ENCODE measurements at regions not wholly inside any gene's neighbourhood (a gene's known extent, or its start where the extent isn't known, plus 50 kb on each side); places are given as distances from the start of the nearest gene placed in this dataset.
"Not testable (repeated sequence)": the region's sequence is repeated elsewhere in the genome, so short reads cannot be mapped to it uniquely, and the experiment has no call there.

DNA sequence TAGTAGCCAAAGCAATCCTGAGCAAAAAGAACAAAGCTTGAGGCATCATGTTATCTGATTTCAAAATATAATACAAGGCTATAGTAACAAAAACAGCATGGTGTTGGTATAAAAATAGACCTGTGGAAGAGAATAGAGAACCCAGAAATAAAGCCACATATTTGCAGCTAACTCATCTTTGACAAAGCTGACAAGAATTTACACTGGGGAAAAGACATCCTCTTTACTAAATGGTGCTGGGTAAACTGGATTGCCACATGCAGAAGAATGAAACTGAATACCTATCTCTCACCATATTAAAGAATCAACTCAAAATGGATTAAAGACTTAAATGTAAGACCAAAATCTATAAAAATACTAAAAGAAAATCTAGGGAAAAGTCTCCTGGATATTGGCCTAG lies 59.5 kb upstream of the CD55 start:
- Histone ChIP-seq H3K27ac (no peak overlapping the region), H3K36me3 (no peaks in the 10 kb centered on the region), H3K4me3 (no peak overlapping the region), H3K27me3 (no peaks in the 10 kb centered on the region), H3K4me1 (no peaks in the 10 kb centered on the region), H3K9me3 (no peaks in the 10 kb centered on the region)
- DNase-seq, result no peak
- TF ChIP-seq, protein P1, sequence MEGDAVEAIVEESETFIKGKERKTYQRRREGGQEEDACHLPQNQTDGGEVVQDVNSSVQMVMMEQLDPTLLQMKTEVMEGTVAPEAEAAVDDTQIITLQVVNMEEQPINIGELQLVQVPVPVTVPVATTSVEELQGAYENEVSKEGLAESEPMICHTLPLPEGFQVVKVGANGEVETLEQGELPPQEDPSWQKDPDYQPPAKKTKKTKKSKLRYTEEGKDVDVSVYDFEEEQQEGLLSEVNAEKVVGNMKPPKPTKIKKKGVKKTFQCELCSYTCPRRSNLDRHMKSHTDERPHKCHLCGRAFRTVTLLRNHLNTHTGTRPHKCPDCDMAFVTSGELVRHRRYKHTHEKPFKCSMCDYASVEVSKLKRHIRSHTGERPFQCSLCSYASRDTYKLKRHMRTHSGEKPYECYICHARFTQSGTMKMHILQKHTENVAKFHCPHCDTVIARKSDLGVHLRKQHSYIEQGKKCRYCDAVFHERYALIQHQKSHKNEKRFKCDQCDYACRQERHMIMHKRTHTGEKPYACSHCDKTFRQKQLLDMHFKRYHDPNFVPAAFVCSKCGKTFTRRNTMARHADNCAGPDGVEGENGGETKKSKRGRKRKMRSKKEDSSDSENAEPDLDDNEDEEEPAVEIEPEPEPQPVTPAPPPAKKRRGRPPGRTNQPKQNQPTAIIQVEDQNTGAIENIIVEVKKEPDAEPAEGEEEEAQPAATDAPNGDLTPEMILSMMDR (IDR thresholded peaks at IDR 0.05), result no peak
- intact Hi-C loops (cut with DNase I; ENCODE audit: low total_unique reads), result no loop called here

DNA sequence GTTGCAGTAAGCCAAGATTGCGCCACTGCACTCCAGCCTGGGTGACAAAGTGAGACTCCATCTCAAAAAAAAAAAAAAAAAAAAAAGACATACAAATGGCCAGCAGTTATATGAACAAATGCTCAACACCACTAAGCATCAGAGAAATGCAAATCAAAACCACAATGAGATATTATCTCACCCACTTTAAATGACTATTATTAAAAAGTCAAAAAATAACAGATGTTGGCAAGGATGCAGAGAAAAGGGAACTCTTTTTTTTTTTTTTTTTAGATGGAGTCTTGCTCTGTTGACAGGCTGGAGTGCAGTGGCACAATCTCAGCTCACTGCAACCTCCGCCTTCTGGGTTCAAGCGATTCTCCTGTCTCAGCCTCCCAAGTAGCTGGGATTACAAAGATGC lies 58.6 kb upstream of the CD55 start:
- H3K9me3 ChIP-seq; H3K27ac ChIP-seq; H3K36me3 ChIP-seq; intact Hi-C loops (cut with DNase I; ENCODE audit: low total_unique reads); H3K4me3 ChIP-seq; H3K27me3 ChIP-seq; DNase-seq; H3K4me1 ChIP-seq: not testable (repeated sequence)

DNA sequence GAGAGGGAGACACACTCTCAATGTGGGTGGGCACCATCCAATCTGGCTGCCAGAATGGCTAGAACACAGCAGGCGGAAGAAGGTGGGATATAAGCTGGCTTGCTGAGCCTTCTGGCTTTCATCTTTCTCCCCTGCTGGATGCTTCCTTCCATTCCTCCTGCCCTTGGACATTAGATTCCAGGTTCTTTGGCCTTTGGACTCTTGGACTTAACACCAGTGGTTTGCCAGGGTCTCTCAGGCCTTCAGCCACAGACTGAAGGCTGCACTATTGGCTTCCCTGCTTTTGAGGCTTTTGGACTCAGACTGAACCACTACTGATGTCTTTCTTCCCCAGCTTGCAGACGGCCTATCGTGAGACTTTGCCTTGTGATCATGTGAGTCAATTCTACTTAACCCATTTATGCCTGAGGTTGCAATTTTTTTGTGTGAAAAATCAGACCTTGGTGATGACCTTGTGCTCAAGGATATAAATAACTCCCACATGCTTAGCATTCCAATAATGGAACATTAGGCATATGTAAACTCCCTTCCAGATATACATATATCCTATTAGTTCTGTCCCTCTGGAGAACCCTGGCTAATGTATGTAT lies 56.7 kb upstream of the CD55 start:
- Histone ChIP-seq H3K36me3 (no peaks in the 10 kb centered on the region), H3K27ac (no peak overlapping the region), H3K4me3 (no peak overlapping the region), H3K9me3 (no peaks in the 10 kb centered on the region), H3K27me3 (no peaks in the 10 kb centered on the region), H3K4me1 (no peaks in the 10 kb centered on the region)
- intact Hi-C loops (cut with DNase I; ENCODE audit: low total_unique reads), result no loop called here
- DNase-seq, result no peak
- TF ChIP-seq, protein P1 (IDR thresholded peaks at IDR 0.05), result no peak

DNA sequence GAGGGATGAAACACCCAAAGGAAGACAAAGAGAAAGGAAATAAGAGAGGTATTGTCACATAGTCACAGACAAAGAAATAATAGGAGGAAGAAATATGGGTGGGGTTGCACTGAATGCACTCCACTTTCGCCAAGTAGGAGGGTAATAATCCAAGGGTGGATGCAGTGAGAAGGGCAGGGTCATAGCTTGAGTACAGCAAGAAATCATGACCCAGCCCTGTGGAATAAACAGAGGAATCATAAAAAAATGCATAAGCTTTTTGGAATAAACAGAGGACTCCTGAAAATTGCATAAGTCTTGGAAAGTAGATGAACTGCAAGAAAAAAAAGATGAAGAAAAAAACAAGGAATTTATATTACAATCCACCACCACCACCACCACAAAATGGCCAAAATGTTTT lies 53.1 kb upstream of the CD55 start:
- H3K27me3 ChIP-seq, result no peaks in the 10 kb centered on the region
- intact Hi-C loops (cut with DNase I; ENCODE audit: low total_unique reads), result no loop called here
- no peaks in the 10 kb centered on the region for H3K4me1 ChIP-seq
- H3K27ac ChIP-seq, result no peak overlapping the region
- H3K4me3 ChIP-seq, result no peak overlapping the region
- H3K36me3 ChIP-seq, result no peaks in the 10 kb centered on the region
- DNase-seq, result no peak
- TF ChIP-seq, protein P1 (IDR thresholded peaks at IDR 0.05), result no peak
- peaks cover 0 to under 1% (median 0%) of the 10 kb centered on the region in 3 donors for H3K9me3 ChIP-seq

DNA sequence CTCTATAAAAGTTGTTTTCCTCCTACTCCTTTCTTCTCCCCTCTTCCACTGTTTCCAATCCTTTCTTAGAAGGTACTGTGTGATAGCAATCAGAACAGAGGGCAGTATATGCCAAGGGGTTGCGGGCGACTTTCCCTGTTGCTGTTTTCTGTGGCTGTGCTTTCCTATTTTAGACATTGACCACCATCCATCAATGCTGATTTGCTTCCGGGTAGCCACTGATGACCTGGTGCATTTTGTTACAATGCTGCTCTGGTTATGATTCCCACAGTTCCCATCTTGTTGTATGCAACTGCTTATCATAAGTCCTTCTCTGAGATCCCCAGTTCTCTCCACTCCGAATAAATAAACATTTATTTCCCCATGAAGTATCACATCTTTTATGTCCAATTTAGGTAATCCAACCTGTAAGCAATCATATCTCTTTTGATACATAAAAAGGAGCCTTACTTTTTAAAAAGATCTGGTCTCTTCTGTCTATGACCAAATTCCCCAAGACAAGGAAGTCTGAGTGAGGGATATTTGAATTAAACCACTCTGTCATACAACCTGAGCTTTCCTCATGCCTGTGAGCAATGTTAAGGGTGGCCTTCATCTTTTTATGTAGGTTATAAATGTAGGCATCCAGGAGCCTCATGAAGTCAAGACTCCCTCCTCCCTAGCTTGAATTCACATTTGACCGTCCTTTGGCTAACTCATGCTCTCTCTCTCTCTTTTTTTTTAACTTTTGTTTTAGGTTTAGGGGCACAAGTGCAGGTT lies 52.5 kb upstream of the CD55 start:
- H3K27ac ChIP-seq, result no peak overlapping the region
- H3K4me1 ChIP-seq, result no peaks in the 10 kb centered on the region
- intact Hi-C loops (cut with DNase I; ENCODE audit: low total_unique reads), result no loop called here
- no peaks in the 10 kb centered on the region for H3K27me3 ChIP-seq
- no peak for DNase-seq
- H3K9me3 ChIP-seq, result peaks cover 0 to 6% (median 0%) of the 10 kb centered on the region in 3 donors
- no peak overlapping the region for H3K4me3 ChIP-seq
- H3K36me3 ChIP-seq, result no peaks in the 10 kb centered on the region
- TF ChIP-seq, protein P1 (IDR thresholded peaks at IDR 0.05), result no peak
